ENCODE measurements at regions not wholly inside any gene's neighbourhood (a gene's known extent, or its start where the extent isn't known, plus 50 kb on each side); places are given as distances from the start of the nearest gene placed in this dataset.
"Not testable (repeated sequence)": the region's sequence is repeated elsewhere in the genome, so short reads cannot be mapped to it uniquely, and the experiment has no call there.

DNA sequence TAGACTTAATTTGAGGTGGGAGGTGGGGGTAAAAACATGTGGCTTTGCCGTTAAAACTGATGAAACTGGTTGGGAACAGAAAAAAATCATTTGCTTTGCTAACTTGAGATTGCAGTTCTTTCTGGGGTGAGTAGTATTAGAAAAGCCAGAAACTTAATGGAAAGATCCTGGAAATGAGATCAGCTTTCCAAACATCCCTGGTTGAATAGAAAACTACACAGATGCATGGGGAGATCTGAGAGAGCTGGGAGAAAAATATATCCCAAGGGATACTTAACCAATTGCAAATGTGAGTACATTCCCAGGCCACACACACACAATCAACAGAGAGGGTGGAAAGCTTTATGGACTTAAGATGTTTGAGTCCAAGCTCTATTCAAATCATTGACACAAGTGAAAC, 222.3 kb downstream of the YTHDC2 start:
- Histone ChIP-seq H3K27ac (no peak overlapping the region), H3K4me3 (no peak overlapping the region), H3K4me1 (replicated peaks in 1 of 2) (no peaks in the 10 kb centered on the region)
- no peak for ATAC-seq (replicated peaks in 6 of 8)
- WGBS, 10 experiments = 0 to 100% (median 57%) methylated on average over 1 of the region's 1 CpG; no CpG with 5 or more reads in 5 of the 10 experiments
- in situ Hi-C loops (cut with MboI; ENCODE audit: low pct_unique_long_range_greater_than_20kb in 2 of 9, low sequenced_read_pairs in 9 of 9, unreplicated experiment in 9 of 9) = no loop called here

DNA sequence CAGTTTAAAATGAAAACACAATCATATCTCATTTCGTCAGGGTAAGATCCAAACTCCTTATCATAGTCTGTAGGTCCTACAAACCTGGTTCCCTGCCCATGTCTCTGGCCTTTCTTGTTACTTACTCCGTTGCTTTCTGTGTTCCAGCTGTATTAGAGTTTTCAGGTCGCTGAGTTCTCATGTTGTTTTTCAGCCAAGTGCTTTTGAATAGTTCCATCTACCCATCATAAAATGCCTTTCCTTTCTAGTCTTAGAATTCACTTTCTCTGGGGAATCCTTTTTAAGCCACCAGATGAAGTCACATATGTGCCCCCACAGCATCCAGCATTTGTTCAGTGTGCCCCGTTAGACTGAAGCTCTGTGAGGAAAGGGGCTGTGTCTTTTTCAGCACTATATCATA, 228.7 kb downstream of the YTHDC2 start:
- in situ Hi-C loops (cut with MboI; ENCODE audit: low pct_unique_long_range_greater_than_20kb in 2 of 9, low sequenced_read_pairs in 9 of 9, unreplicated experiment in 9 of 9) = no loop called here
- H3K27ac ChIP-seq = no peak overlapping the region
- H3K4me1 ChIP-seq (replicated peaks in 1 of 2) = no peaks in the 10 kb centered on the region
- WGBS, 10 experiments = 0 to 89% (median 66%) methylated on average over 2 to 4 of the region's 4 CpGs; no CpG with 5 or more reads in 1 of the 10 experiments
- peak in 1 of 8 experiments; percentile 27 for ATAC-seq (replicated peaks in 6 of 8)
- no peak overlapping the region for H3K4me3 ChIP-seq

DNA sequence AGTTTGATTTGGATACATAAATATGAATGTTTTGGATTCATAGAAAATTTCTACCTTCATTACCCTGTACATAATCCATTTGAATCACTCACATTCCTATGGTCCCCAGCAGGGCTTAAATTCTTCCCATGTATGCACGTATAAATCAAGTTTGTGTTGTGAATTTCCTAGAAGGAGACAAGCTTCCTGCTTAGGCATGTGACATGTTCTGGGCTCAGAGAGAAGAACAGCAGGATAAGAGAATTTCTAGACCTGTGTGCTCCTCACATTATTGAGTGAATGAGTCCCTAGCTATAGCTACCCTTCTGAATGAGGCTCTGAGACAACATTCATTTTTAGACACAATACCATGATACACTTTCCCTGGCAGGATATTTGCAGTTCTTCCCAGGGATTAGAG, 229.1 kb downstream of the YTHDC2 start:
- WGBS, 10 experiments = 0 to 38% (median 0%) methylated on average over 1 of the region's 1 CpG; no CpG with 5 or more reads in 5 of the 10 experiments
- Histone ChIP-seq H3K4me3 (no peak overlapping the region), H3K27ac (no peak overlapping the region), H3K4me1 (replicated peaks in 1 of 2) (no peaks in the 10 kb centered on the region)
- peak in 4 of 8 experiments; percentile 21 to 81 (median 67) for ATAC-seq (replicated peaks in 6 of 8)
- in situ Hi-C loops (cut with MboI; ENCODE audit: low pct_unique_long_range_greater_than_20kb in 2 of 9, low sequenced_read_pairs in 9 of 9, unreplicated experiment in 9 of 9) = no loop called here

DNA sequence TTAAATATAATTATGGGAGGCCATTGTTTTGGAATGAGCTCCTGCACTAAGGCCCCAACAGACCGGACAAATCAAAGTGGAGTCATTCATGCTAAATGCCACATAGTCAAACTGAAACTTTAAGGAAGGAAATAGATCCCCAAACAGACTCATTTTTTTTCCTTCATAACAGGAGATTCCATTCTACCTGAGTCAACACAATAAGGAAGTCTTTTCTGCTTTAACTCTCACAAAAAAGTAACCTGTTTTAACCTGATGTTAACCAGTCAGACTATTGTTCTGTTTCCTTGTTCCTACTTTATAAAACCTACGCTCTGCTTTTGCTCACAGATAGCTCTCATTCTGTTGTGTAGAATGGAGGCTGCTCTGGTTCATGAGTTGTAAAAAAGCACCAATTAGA, 234.9 kb downstream of the YTHDC2 start:
- 14 to 100% (median 88%) methylated on average over 1 to 2 of the region's 2 CpGs; no CpG with 5 or more reads in 3 of the 10 experiments for WGBS, 10 experiments
- Histone ChIP-seq H3K4me1 (replicated peaks in 1 of 2) (no peaks in the 10 kb centered on the region), H3K4me3 (no peak overlapping the region), H3K27ac (no peak overlapping the region)
- no peak for ATAC-seq (replicated peaks in 6 of 8)
- in situ Hi-C loops (cut with MboI; ENCODE audit: low pct_unique_long_range_greater_than_20kb in 2 of 9, low sequenced_read_pairs in 9 of 9, unreplicated experiment in 9 of 9) = no loop called here

DNA sequence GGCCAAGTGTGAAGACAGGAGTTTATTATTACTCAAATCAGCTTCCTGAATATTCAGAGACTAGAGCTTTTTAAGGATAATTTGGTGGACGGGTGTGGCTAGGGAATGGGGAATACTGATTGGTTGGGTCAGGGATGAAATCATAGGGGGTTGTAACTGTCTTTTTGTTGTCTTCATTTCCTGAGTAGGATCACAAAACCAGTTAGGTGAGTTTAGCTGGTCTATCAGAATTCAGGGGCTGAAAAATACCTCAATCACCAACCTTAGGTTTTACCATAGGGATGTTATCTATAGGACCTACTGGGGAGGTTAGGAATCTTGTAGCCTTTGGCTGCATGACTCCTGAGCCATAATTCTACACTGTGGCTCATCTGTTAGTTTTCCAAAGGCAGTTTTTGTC, 235.8 kb downstream of the YTHDC2 start:
- no peak for ATAC-seq (replicated peaks in 6 of 8)
- 0 to 86% (median 57%) methylated on average over 1 of the region's 1 CpG; no CpG with 5 or more reads in 6 of the 10 experiments for WGBS, 10 experiments
- Histone ChIP-seq H3K4me1 (replicated peaks in 1 of 2) (no peaks in the 10 kb centered on the region), H3K27ac (no peak overlapping the region), H3K4me3 (no peak overlapping the region)
- in situ Hi-C loops (cut with MboI; ENCODE audit: low pct_unique_long_range_greater_than_20kb in 2 of 9, low sequenced_read_pairs in 9 of 9, unreplicated experiment in 9 of 9) = no loop called here

DNA sequence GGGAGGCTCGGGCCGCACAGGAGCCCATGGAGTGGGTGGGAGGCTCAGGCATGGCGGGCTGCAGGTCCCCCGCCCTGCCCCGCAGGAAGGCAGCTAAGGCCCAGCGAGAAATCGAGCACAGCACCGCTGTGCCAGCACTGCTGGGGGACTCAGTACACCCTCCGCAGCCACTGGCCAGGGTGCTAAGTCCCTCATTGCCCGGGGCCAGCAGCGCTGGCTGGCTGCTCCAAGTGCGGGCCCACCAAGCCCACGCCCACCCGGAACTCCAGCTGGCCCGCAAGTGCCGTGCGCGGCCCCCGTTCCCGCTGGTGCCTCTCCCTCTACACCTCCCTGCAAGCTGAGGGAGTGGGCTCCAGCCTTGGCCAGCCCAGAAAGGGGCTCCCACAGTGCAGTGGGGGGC, 239.7 kb downstream of the YTHDC2 start:
- H3K4me1 ChIP-seq (replicated peaks in 1 of 2); ATAC-seq (replicated peaks in 6 of 8); H3K4me3 ChIP-seq; H3K27ac ChIP-seq; in situ Hi-C loops (cut with MboI; ENCODE audit: low pct_unique_long_range_greater_than_20kb in 2 of 9, low sequenced_read_pairs in 9 of 9, unreplicated experiment in 9 of 9): not testable (repeated sequence)
- WGBS, 10 experiments = no CpG with 5 or more reads among the region's 20 CpGs

DNA sequence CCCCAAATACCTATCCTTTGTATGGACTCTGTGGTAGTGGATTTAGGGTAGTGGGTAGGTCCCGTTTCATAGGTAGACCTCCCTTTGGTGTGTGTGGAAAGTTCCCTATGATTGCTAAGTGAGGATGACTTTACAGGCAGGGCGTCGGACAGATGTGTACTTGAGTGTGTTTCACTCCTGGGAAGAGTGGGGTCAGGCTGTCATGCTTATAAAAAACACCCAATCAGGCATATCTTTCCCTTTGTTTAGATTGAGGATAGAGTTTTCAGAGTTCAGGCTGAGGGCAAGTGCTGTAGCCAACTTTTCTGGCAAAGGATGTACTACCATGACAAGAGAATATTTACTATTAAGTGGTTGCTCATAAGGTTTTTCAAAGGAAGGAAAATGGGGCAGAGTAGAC, 242.0 kb downstream of the YTHDC2 start:
- in situ Hi-C loops (cut with MboI; ENCODE audit: low pct_unique_long_range_greater_than_20kb in 2 of 9, low sequenced_read_pairs in 9 of 9, unreplicated experiment in 9 of 9) = no loop called here
- WGBS, 10 experiments = 4 to 100% (median 45%) methylated on average over 2 to 3 of the region's 3 CpGs; no CpG with 5 or more reads in 5 of the 10 experiments
- H3K4me3 ChIP-seq = no peak overlapping the region
- ATAC-seq (replicated peaks in 6 of 8) = no peak
- H3K27ac ChIP-seq = no peak overlapping the region
- H3K4me1 ChIP-seq (replicated peaks in 1 of 2) = no peaks in the 10 kb centered on the region

DNA sequence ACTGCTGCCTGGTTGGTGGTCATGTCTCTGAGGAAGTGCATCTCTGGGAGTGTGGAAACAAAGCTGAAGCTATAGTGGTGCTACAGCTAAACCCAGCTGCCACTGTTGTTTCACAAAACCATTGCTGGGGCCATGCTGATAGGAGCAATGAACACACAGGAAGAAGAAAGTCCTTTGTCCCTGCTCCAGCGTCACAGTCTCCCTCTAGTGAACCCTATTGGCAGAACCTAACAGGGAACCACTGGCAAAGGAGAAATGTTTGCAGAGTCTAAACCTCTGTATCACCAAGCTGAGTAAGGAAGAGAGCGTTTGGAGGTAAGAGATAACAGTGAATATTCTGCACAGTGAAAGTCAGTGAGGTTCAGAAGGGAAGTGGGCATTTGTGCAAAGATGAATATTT, 244.0 kb downstream of the YTHDC2 start:
- 0 to 100% (median 45%) methylated on average over 1 to 2 of the region's 2 CpGs; no CpG with 5 or more reads in 4 of the 10 experiments for WGBS, 10 experiments
- H3K4me1 ChIP-seq (replicated peaks in 1 of 2) = no peaks in the 10 kb centered on the region
- no peak overlapping the region for H3K4me3 ChIP-seq
- no peak overlapping the region for H3K27ac ChIP-seq
- ATAC-seq (replicated peaks in 6 of 8) = no peak
- in situ Hi-C loops (cut with MboI; ENCODE audit: low pct_unique_long_range_greater_than_20kb in 2 of 9, low sequenced_read_pairs in 9 of 9, unreplicated experiment in 9 of 9) = no loop called here

DNA sequence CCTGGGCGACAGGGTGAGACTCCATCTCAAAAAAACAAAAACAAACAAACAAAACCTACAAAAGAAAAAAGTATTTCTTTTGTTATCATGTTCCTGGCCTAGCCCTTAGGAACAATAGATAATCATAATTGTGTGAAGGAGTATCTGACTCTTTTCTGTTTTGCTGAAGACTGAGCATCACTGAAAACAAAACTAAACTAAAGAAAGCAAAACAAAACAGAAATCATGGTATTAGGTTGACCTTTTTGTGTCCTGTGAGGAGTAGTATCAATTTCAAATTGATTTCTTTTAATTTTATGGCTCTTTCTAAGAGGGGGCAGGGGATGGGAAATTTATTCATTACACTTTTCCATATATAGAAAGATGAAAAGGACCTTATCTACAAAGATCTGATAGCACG, 246.0 kb downstream of the YTHDC2 start:
- Histone ChIP-seq H3K4me1 (replicated peaks in 1 of 2) (no peaks in the 10 kb centered on the region), H3K4me3 (no peak overlapping the region), H3K27ac (no peak overlapping the region)
- in situ Hi-C loops (cut with MboI; ENCODE audit: low pct_unique_long_range_greater_than_20kb in 2 of 9, low sequenced_read_pairs in 9 of 9, unreplicated experiment in 9 of 9) = no loop called here
- ATAC-seq (replicated peaks in 6 of 8) = no peak
- 0 to 100% (median 25%) methylated on average over 1 to 2 of the region's 2 CpGs; no CpG with 5 or more reads in 2 of the 10 experiments for WGBS, 10 experiments

DNA sequence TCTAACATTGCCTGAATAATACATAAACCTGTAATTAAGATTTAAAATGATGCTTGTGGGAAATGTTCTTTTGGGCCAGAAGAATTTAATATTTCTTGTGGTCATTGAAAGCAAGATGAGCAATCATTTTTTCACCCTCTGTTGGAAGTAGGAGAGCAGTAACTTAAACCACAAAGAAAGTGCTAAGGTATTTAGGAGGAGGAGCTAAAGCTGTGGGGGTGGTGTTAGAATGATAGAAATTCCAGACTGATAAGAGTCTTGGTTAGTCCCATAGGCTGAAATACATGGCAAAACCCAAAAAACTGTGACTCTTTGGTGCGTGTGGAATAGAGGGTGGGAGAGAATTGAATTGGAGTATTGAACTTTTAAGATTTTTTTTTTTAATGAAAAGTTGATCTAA, 247.0 kb downstream of the YTHDC2 start:
- no peak overlapping the region for H3K27ac ChIP-seq
- H3K4me1 ChIP-seq (replicated peaks in 1 of 2) = no peaks in the 10 kb centered on the region
- no peak overlapping the region for H3K4me3 ChIP-seq
- in situ Hi-C loops (cut with MboI; ENCODE audit: low pct_unique_long_range_greater_than_20kb in 2 of 9, low sequenced_read_pairs in 9 of 9, unreplicated experiment in 9 of 9) = no loop called here
- WGBS, 10 experiments = 0 to 88% (median 46%) methylated on average over 1 of the region's 1 CpG; no CpG with 5 or more reads in 2 of the 10 experiments
- no peak for ATAC-seq (replicated peaks in 6 of 8)

DNA sequence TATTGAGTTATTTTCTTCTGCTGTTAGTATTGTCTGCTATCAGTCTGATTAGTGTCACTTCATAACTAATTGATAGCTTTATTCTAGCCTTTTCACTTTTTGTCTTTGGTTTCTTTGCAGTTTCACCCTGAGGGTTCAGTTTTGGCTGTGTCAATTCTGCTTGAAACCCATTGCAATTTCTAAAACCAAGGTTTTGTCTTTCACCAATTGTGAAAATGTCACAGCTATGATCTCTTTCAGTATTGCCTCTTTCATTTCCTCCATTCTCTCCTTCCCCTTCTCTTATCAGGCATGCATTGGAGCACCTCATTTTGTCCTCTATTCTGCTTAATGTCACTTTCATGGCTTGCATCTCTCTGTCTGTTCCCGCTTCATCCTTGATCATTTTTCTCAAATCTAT, 248.1 kb downstream of the YTHDC2 start:
- no peak overlapping the region for H3K4me3 ChIP-seq
- no peak overlapping the region for H3K27ac ChIP-seq
- no peaks in the 10 kb centered on the region for H3K4me1 ChIP-seq (replicated peaks in 1 of 2)
- WGBS, 10 experiments = 0 to 100% (median 65%) methylated on average over 1 of the region's 1 CpG
- no peak for ATAC-seq (replicated peaks in 6 of 8)
- in situ Hi-C loops (cut with MboI; ENCODE audit: low pct_unique_long_range_greater_than_20kb in 2 of 9, low sequenced_read_pairs in 9 of 9, unreplicated experiment in 9 of 9) = no loop called here

DNA sequence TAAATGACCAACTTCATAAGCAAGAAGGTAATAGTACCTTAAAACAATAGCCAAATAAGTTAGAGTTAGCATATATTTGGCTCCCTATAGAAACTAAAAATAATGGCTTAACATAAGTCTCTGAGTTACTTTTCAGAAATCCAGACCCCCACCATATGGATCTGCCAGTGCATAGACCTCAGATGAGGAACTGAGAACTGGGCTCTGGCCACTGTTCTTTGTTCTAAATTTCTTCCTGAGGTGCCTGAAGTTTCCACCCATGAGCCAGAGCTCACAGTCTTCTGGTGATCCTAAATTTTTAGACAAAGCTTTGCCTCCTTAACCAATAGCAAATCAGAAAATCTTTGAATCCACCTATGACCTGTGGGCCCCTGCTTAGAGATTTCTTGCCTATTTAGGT, 250.9 kb downstream of the YTHDC2 start:
- in situ Hi-C loops (cut with MboI; ENCODE audit: low pct_unique_long_range_greater_than_20kb in 2 of 9, low sequenced_read_pairs in 9 of 9, unreplicated experiment in 9 of 9) = no loop called here
- no peak for ATAC-seq (replicated peaks in 6 of 8)
- no peak overlapping the region for H3K27ac ChIP-seq
- no peaks in the 10 kb centered on the region for H3K4me1 ChIP-seq (replicated peaks in 1 of 2)
- no peak overlapping the region for H3K4me3 ChIP-seq

DNA sequence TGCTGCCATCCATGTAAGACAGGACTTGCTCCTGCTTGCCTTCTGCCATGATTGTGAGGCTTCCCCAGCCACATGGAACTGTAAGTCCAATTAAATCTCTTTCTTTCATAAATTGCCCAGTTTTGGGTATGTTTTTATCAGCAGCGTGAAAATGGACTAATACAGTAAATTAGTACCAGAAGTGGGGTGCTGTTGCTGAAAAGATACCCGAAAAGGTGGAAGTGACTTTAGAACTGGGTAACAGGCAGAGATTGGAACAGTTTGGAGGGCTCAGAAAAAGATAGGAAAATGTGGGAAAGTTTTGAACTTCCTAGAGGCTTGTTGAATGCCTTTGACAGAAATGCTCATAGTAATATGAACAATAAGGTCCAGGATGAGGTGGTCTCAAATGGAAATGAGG, 253.3 kb downstream of the YTHDC2 start:
- ATAC-seq (replicated peaks in 6 of 8); H3K4me3 ChIP-seq; H3K27ac ChIP-seq; in situ Hi-C loops (cut with MboI; ENCODE audit: low pct_unique_long_range_greater_than_20kb in 2 of 9, low sequenced_read_pairs in 9 of 9, unreplicated experiment in 9 of 9); H3K4me1 ChIP-seq (replicated peaks in 1 of 2): not testable (repeated sequence)
- 0 to 71% (median 7%) methylated on average over 1 to 2 of the region's 2 CpGs; no CpG with 5 or more reads in 2 of the 10 experiments for WGBS, 10 experiments

DNA sequence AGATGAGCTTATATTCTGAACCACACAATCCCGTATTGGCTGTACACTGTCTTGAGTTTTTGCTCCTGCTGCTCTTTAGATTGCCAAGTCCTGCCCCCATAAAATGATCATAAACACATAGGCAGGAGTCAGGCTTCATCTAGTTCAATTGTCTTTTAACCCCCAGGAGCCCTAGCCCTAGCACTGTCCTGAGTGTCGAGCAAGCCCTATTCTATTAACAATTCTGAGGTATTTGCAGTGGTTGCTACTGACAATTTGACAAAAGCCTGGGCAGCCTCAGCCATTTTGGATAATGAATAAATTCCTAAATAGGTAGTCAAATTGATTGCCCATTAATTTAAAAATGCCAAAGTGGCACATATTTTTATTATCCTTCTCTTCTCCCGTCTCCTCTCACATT, 257.2 kb downstream of the YTHDC2 start:
- WGBS, 10 experiments = 13 to 78% (median 36%) methylated on average over 1 to 3 of the region's 3 CpGs; no CpG with 5 or more reads in 2 of the 10 experiments
- ATAC-seq (replicated peaks in 6 of 8) = peak in 1 of 8 experiments; percentile 54
- Histone ChIP-seq H3K4me3 (no peak overlapping the region), H3K4me1 (replicated peaks in 1 of 2) (peaks cover 2 to 6% of the 10 kb centered on the region in 2 donors), H3K27ac (no peak overlapping the region)
- in situ Hi-C loops (cut with MboI; ENCODE audit: low pct_unique_long_range_greater_than_20kb in 2 of 9, low sequenced_read_pairs in 9 of 9, unreplicated experiment in 9 of 9) = no loop called here

All from motor neuron (in vitro differentiated cells).